Right ventricle myocardium superior (tissue), 1 donor: ENCODE measurements at regions not wholly inside any gene's neighbourhood (a gene's known extent, or its start where the extent isn't known, plus 50 kb on each side); places are given as distances from the start of the nearest gene placed in this dataset.
"Not testable (repeated sequence)": the region's sequence is repeated elsewhere in the genome, so short reads cannot be mapped to it uniquely, and the experiment has no call there.

Source experiments
- ATAC-seq: fragments of 200-7000 bp; cut with Tn5 transposase; one replicate; pipeline ENCODE4 v1.9.1; 2020; ENCODE audit warnings: mild to moderate bottlenecking; ENCODE audit not compliant: poor library complexity
- DNase-seq: peaks from one replicate; pipeline ENCODE4 v3.0.0-alpha.2; 2020
- intact Hi-C: fragments of 100-400 bp; cut with DNase I; formaldehyde crosslinking; loops from one replicate; pipeline ENCODE4 v1.11.2; 2022
- donor health status: DM: no; HTN: yes; CAD: no; lungs with severe emphysema.

DNA sequence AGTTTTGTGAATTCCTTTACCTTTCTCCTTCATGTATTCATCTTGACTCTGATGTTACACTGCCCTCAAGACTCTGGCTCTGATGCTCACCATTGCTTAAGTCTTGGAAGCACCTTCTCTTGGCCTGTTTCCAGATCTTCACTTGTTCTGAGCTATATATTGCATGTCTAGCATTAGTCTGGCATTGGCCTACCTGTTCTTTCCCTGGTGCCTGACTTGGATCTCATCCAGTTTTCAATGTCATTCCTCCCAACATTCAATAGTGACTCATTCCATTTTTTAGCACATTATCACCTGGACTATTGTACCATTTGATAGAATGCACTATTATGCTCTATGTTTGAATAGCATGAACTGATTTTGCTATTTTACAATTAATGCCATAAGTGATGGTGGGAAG, 127.3 kb upstream of the NYAP2 start:
- ATAC-seq (no peak), DNase-seq (no peak)
- intact Hi-C loops = no loop called here

DNA sequence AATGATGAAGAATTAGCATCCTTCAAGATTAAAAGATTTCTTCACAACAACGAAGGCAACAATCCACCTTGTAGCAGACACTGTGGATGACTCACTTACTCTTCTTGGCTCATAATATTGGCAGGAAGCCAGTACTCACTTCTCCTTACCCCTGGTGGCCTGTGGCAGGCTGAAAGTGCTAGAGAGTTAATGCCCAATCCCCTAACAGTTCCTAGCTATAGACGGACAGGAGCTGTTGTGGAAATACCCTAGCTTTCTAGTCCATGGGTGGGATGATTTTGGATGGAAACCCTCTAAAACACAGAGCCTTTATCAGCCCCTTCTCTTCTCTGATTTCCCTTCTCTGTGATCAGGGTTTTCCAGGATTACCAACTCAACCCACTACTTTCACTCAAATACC, 128.6 kb upstream of the NYAP2 start:
- DNase-seq (no peak), ATAC-seq (no peak)
- intact Hi-C loops = no loop called here

DNA sequence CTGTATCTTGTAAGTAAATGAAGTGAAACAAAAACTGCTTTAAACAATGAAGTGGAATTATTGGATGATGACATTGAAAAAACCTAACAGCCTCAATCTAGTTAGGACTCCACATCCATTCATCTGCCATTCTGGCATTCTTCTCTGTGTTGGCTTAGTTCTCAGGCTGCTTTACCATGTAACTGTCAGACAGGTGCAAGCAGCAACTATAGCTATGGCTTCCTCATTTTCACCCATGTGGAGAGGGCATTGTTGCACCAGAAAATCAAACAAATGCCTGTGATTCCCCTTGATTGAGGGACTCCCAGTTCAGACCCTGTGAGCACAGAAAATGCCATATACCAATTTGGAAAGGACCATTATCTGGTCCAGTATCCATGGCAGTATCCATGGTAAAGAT, 129.5 kb upstream of the NYAP2 start:
- ATAC-seq (no peak), DNase-seq (no peak)
- intact Hi-C loops = no loop called here

DNA sequence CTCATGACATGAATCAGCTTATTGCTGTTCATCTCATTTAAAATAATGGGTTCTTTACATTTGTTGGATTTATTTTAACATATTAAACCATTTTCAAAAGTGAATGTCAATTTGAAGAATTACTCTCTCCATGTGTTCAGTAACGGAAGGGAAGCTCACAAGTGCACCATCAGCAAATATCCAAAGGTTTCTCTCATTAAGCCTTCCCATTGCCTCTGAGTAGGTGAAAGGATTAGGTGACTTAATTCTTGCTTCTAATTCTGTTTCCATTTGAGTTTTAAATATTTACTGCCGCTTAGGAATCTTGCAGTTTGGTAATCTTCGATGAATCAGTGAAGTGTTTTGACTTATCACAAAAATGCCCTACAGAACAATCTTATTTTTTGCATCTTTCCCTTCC, 145.1 kb upstream of the NYAP2 start:
- intact Hi-C loops = no loop called here
- DNase-seq (no peak), ATAC-seq (no peak)

DNA sequence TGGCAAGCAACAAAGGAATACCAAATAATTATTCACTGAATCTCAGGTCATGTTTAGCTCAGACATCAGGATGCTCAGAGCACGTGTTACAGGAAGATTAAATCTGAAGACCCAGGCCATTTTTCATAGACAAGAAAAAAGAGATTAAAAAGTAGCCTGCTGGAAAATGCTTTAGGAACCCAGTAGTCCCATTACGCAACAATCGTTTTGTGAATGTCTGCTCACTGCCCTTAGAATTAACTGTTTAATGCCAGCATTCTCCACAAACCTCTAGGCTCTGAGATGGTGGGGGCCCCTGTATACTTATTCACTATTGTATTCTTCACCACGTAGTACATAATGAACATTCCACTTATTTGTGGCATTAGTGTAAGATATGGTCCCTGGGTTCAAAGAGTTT, 154.6 kb upstream of the NYAP2 start:
- DNase-seq = no peak
- intact Hi-C loops = no loop called here
- ATAC-seq = no peak

DNA sequence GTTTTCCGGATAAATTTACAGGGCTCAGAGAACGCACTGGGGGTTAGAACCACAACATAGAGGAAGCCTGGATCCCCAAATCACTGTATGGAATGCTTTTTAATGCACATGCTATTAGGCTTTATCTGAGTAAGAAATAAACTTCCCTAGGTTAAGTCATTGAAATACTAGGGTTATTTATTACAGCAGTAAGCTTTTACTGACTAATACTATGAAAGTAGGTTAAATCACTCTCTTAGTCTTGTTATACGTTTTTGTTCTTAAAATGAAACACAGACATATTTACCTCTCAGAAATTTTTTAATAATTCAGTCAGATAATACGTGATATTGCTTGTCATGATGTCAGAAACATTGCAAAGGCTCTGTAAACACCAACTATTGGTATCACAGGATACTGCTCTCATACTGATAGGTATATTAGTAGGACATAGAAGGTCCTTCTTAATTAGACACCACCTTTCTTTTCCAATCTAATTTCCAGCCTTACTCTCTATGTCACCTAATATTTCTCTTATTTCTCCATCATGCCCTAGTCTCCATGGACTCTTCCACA, 162.7 kb upstream of the NYAP2 start:
- DNase-seq = no peak
- intact Hi-C loops = no loop called here
- no peak for ATAC-seq

DNA sequence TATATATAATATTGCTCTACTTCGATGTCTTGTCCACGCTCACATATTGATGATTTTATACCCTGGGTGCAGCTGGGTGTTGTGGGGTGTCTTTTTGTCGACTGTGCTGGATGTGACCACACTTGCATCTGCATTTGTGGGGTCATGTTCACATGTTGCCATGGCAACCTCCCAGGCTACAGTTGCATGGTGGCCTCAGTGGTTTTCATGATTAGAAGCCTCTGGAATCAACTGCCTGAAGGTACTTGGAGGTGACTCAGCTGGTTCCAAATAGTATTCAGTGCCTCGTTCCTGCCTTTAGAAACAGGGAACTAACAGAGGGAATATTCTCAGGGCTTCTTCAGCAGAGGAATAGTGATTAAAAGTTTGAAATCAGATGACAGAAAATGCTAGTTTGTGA, 166.3 kb upstream of the NYAP2 start:
- DNase-seq (no peak), ATAC-seq (no peak)
- intact Hi-C loops = no loop called here

DNA sequence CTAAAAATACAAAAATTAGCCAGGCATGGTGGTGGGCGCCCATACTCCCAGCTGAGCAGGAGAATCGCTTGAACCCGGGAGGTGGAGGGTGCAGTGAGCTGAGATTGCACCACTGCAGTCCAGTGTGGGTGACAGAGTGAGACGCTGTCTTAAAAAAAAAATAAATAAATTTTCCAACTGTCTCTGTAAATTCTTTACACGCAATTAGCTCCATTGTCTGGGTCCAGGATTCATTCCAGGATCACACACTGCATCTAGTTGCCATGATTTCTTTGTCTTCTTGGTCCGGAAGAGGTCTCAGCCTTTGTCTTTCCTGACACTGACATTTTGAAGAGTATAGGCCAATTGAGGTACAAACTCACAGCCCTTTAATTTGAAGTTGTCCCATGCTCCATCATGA, 167.6 kb upstream of the NYAP2 start:
- no peak for DNase-seq
- ATAC-seq = no peak
- intact Hi-C loops = no loop called here

DNA sequence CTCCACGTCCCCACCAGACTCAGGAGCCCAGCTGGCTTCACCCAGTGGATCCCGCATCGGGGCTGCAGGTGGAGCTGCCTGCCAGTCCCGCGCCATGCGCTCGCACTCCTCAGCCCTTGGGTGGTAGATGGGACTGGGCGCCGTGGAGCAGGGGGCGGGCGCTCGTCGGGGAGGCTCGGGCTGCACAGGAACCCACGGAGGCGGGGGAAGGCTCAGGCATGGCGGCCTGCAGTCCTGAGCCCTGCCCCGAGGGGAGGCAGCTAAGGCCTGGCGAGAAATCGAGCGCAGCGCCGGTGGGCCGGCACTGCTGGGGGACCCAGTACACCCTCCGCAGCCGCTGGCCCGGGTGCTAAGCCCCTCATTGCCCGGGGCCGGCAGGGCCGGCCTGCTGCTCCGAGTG, 170.2 kb upstream of the NYAP2 start:
- DNase-seq, intact Hi-C loops: not testable (repeated sequence)

DNA sequence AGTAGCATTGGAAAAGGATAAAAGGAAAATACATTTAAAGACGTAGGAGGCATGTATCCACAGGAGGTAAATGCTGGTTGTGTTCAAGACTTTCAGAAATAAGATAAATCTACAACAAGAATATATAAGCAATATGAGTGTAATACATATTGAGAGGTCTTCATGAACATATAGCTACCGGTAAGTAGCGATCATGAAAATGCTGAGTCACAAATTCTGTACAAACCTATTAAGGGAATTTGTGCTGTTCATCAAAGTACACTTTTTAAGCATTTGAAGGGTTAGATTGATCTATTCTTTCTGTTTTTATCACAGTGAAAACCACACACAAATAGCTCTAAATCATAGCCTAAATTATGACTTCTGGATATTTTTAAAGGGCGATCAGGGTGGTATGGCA, 173.1 kb upstream of the NYAP2 start:
- DNase-seq (no peak), ATAC-seq (no peak)
- intact Hi-C loops = no loop called here

More for the DNA sequence above, 170.2 kb upstream of the NYAP2 start:
- not testable (repeated sequence) for ATAC-seq

DNA sequence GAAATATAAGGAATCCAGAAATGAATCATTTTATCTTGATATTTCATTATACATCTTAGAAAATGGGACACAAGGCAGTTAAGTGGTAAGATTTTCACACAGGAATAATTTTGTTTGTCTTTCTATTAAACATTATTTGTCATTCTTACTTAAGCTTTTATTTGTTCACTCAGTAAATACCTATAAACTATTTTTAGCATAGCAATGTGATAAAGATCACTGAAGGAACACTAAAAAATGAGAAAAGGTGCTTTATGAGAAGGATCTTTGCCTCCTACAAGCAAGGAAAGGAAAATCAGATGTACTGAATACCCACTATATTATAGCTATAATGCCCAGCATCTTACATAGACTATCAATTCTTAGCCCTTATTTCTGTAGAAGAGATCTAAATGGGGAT, 176.2 kb upstream of the NYAP2 start:
- intact Hi-C loops = no loop called here
- no peak for DNase-seq
- ATAC-seq = no peak

DNA sequence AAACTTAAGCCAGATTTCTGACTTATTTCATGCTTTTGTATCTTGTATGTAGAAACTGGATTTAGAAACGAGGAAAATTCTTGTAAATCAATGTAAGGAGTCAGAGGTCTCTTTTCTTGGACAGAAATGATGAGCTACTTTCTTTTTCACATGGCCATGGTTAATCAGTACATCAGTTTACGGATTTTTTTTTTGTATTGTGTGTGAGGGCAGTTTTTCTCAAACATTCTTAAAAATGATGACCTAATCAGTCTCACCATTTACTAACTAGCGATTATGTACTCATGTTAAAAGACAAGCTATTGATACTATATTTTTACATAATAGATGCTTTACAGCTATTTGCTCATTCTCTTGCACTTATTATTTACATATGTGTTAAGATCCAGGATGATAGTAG, 165.2 kb upstream of the DOCK10 start:
- ATAC-seq = no peak
- intact Hi-C loops = no loop called here

DNA sequence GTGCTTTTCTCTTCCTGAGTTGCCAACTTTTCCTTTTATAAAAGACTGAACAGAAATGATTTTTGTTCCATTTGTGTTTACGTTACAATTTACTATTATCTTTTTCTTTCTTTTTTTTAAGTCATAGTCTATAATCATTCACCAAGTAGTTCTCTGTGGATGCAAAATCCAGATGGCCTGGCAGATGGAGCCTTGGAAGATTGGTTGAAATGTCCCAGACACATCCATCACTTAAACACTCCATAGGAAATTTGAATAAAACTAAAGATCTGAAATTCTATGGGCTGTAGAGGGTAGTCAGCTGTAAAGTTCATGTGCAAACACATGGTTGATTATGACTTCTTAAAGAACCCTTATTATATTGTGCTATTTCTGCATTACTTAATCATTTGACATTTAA, 164.8 kb upstream of the DOCK10 start:
- no peak for ATAC-seq

More for the DNA sequence above, 165.2 kb upstream of the DOCK10 start:
- DNase-seq = no peak

DNA sequence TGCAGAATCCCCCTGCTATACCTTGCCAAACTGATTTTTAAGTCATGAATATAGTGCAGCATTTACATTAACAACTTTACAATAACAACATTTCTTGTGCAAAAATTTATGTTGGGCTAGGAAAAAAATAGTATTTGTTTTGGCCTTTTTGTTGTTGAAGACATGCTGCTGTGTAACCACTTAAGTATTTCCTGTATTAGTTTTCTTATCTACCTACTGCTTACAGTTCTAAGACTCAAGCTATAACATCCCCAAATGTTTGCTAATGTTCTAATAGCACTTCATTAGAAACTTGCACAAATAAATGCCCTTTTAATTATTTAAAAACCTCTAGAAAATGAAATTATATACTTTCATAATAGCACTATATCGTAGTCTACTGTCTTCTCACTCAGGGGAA, 154.3 kb upstream of the DOCK10 start:
- intact Hi-C loops = no loop called here
- DNase-seq (no peak), ATAC-seq (no peak)

More for the DNA sequence above, 164.8 kb upstream of the DOCK10 start:
- intact Hi-C loops = no loop called here
- DNase-seq = no peak

DNA sequence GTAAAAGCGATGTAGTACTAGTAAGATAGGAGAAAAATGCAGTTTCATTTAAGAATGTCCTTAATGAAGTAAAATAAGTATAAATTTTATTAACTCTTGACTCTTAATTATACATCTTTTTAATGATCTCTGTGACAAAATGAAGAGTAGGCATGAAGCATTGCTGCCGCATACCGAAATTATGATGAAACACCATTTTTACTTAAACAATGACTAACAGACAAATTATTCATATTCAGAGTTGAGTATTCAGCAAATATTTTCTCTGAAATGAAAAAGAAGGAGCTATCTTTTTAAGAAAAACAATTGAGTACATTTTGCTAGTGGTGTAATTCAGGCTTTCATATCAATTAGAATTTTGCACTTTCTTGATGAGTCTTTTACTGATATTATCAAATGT, 150.6 kb upstream of the DOCK10 start:
- intact Hi-C loops = no loop called here

DNA sequence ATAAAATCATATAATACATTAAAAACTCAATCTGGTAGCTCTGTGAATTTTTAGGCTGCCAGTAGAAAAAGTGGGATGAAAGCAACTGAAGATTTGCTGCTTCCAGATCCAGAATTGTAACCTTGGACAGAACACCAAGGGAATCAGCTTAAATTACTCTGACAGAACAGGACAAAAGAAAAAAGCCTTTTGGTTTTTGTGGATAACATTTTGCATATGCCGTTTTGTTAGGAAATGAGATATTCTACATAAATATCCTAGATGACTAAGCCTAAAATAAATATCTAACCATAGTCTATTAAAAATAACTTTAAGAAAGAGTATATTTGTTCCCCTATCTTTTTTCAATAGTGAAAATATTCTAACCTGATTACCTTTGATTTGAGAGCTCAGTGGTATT, 148.7 kb upstream of the DOCK10 start:
- DNase-seq (no peak), ATAC-seq (no peak)
- intact Hi-C loops = no loop called here

More for the DNA sequence above, 150.6 kb upstream of the DOCK10 start:
- ATAC-seq (no peak), DNase-seq (no peak)

DNA sequence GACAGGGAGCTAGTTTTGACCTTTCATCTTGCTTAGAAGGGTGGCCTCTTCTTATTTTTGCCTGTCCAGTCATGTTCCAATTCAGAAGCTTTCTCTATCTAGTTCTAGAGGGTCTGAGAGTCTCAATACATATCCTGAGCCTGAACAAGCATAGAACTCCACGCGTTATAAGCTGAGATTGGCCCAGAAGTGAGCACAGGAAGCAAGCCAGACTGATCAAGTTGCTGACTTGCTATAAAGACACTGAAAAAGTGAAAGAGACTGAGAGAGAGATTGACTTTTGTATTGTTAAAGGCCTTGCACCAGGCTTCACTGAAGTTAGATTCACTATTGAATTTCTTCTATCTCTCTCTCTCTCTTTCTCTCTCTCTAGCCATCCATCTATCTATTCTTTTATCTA, 142.7 kb upstream of the DOCK10 start:
- intact Hi-C loops = no loop called here
- no peak for DNase-seq
- no peak for ATAC-seq

DNA sequence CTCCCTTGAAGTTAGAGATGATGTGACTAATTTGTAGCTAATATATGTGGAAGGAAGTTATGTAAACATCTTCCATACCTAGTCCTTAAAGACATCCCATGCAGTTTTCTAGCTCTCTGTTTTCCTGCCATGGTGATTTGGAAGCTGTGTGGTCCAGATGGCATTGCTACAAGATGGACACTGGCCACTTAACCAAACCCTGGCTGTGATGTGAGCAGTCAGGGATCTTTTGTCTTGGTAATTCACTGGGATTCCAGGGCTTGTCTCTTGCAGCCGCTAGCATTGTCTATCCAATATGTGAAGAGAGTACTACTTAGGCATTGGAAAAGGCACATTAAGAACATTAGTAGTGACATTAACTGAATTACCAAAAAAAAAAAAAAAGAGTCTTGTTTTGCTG, 139.9 kb upstream of the DOCK10 start:
- intact Hi-C loops = no loop called here
- ATAC-seq (no peak), DNase-seq (no peak)

DNA sequence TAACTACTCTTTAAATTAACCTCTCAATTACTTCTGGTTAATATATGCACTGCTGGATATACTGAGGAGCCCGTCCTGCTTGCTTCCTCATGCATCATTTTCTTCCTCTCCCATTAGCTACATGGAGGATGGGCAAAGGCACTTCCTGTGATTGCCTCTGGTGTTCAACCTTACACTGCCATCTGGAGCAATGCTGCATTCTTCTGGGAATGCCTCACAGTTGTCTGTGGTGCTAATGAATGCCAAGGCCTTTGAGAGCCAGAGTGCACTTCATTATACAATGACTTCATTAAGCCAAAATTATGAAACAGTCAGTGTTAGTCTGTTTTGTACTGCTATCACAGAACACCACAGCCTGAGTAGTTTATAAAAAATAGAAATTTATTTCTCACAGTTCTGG, 134.8 kb upstream of the DOCK10 start:
- no peak for DNase-seq

DNA sequence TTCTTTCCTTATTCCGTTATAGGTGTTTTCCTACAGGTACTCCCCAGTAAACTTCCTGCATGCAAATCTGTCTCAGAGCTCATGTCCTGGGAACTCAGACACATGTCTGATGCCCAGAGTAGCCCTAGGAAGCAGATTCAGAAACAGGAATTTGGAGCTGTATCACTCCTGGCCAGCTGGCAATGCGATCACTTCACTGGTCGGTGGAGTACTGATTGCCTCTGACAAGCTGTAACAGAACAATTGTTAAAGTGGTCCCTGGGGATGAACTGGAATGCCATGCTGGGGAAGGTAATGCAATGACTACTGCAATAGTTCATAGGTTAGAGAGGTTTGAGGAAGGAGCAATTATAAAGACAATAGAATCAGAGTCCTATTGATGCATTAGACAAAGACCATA, 131.6 kb upstream of the DOCK10 start:
- intact Hi-C loops = no loop called here
- DNase-seq (no peak), ATAC-seq (no peak)

More for the DNA sequence above, 134.8 kb upstream of the DOCK10 start:
- no peak for ATAC-seq
- intact Hi-C loops = no loop called here

DNA sequence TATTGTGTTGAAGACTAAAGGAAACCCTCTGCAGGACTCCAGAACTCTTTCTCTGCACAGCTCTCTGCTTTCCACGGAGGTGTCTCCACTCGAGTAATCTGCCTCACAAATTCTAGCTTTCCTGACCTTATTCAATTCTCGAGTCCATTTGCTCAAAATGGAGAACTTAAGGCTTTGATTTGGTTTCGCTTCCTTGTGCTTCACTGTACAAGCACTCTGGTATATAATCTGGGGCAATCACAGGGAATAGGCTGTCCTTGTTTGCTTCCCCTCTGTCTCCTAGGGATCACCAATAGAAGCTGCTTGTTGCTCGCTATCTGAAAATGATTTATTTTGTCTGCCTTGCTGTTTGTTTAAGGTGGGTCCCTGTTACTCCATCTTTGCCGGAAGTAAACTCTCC, 129.1 kb upstream of the DOCK10 start:
- DNase-seq = no peak
- intact Hi-C loops = no loop called here
- ATAC-seq = no peak

DNA sequence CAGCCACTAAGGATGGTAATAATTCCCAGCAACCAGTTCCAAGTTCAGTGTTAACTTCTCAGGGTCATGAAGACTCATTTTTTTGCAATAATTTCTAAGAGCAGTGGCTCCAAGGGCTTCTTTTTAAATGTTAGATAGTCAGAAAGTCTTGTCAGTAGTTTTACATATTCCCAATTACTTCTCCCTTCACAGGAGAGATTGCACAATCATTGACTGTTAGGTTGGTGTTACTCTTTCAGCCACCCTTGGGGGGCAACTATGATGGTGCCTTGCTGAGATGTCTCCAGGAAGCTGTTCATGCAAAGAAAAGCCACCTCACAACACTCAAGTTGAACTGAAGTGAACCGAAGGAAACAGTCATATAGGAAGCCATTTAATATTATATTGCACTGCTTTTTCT, 127.9 kb upstream of the DOCK10 start:
- intact Hi-C loops = no loop called here
- no peak for DNase-seq
- no peak for ATAC-seq
